ENCODE measurements at regions not wholly inside any gene's neighbourhood (a gene's known extent, or its start where the extent isn't known, plus 50 kb on each side); places are given as distances from the start of the nearest gene placed in this dataset.

GRCh38 chr1:233478611-233479010 lies 135.3 kb upstream of the KCNK1 start:
- TF ChIP-seq SIN3A (IDR thresholded peaks at IDR 0.05; ENCODE audit: low read depth): no peak
- no peak for TF ChIP-seq ZNF274 (IDR thresholded peaks at IDR 0.05; ENCODE audit: low read depth, low read length)
- no peak for TF ChIP-seq EZH2 (IDR thresholded peaks at IDR 0.05)
- TF ChIP-seq EGR1 (IDR thresholded peaks at IDR 0.05; ENCODE audit: low read depth): no peak
- no peak for TF ChIP-seq RAD21 (IDR thresholded peaks at IDR 0.05; ENCODE audit: low read depth)
- TF ChIP-seq SP1 (IDR thresholded peaks at IDR 0.05; ENCODE audit: low read depth): no peak
- TF ChIP-seq CTCF (IDR thresholded peaks at IDR 0.05 in 2 of 3, conservative IDR thresholded peaks at IDR 0.05 in 1 of 3; ENCODE audit: borderline replicate concordance in 1 of 3, insufficient read depth in 1 of 3, low read depth in 2 of 3, low read length in 2 of 3): no peak
- no peak for TF ChIP-seq ZBTB33 (IDR thresholded peaks at IDR 0.05; ENCODE audit: extremely low read depth, insufficient replicate concordance, low read length)
- TF ChIP-seq REST (IDR thresholded peaks at IDR 0.05; ENCODE audit: low read depth): no peak
- no peak for TF ChIP-seq JUND (IDR thresholded peaks at IDR 0.05)
